GM12878 (cell line): ENCODE measurements at regions not wholly inside any gene's neighbourhood (a gene's known extent, or its start where the extent isn't known, plus 50 kb on each side); places are given as distances from the start of the nearest gene placed in this dataset.

Experiments
- ATAC-seq: fragments of 200-7000 bp; cut with Tn5 transposase; 3 replicates; pipeline ENCODE4 v1.9.1; 2020; ENCODE audit warnings: mild to moderate bottlenecking, moderate library complexity
- BruUV-seq: library from RNA; stranded (reverse); fragments of 400-500 nt; replicated peaks from 2 replicates; lab custom pipeline; 2021; lab: Mats Ljungman, UMichigan
- CTCF ChIA-PET: fragments of 300-600 bp; sonication (Branson Sonifier 250); formaldehyde crosslinking; extraction: SDS; loops from one replicate; lab custom pipeline; 2021; ENCODE audit warnings: inconsistent platforms; lab: Yijun Ruan, JAX
- POLR2A ChIA-PET: fragments of 350-600 bp; formaldehyde crosslinking; extraction: SDS; loops from one replicate; lab custom pipeline; 2021; ENCODE audit warnings: inconsistent platforms; lab: Charles Lee
- RAD21 ChIA-PET: fragments of 300-600 bp; sonication (Branson Sonifier 250); formaldehyde crosslinking; loops from one replicate; lab custom pipeline; 2023; ENCODE audit warnings: antibody characterized with exemption; ENCODE audit not compliant: unreplicated experiment; lab: Charles Lee
- SMC1A ChIA-PET: fragments of 300-600 bp; sonication (Branson Sonifier 250); formaldehyde crosslinking; loops from one replicate; lab custom pipeline; 2023; ENCODE audit not compliant: unreplicated experiment, uncharacterized antibody; lab: Charles Lee
- DNase-seq: peaks from one replicate; pipeline ENCODE4 v3.0.0-alpha.2; 2011; ENCODE audit warnings: low read depth, low spot score
- FAIRE-seq: peaks from 3 replicates; lab custom pipeline; 2011; peaks lifted over from hg19 to GRCh38; lab: Jason Lieb, UNC
- H2AFZ ChIP-seq: 2 replicates; pipeline ENCODE4 v1.6.0; 2011; ENCODE audit warnings: low read depth, low read length, control low read depth; ENCODE audit not compliant: control insufficient read depth
- H3K27ac ChIP-seq: 2 replicates; pipeline ENCODE4 v1.5.1; 2011; ENCODE audit warnings: control low read depth; ENCODE audit not compliant: control insufficient read depth, insufficient read depth
- H3K27me3 ChIP-seq, 2 experiments: replicated peaks in 1 of 2; 2 replicates each; pipeline versions ENCODE4 v1.6.0 to v1.6.1; 2011; ENCODE audit warnings: low read length in 1 of 2; ENCODE audit not compliant: control insufficient read depth in 2 of 2, insufficient read depth in 2 of 2
- H3K36me3 ChIP-seq, 2 experiments: 2 replicates each; pipeline ENCODE4 v1.5.1; 2011; ENCODE audit warnings: low read length in 1 of 2; ENCODE audit not compliant: control insufficient read depth in 2 of 2, insufficient read depth in 2 of 2
- H3K4me1 ChIP-seq: 2 replicates; pipeline ENCODE4 v1.6.1; 2011; ENCODE audit warnings: mild to moderate bottlenecking, low read length, moderate library complexity, mixed read lengths; ENCODE audit not compliant: control insufficient read depth, insufficient read depth
- H3K4me2 ChIP-seq: 2 replicates; pipeline ENCODE4 v1.6.0; 2011; ENCODE audit warnings: control low read depth; ENCODE audit not compliant: control insufficient read depth, insufficient read depth
- H3K4me3 ChIP-seq: fragments of 200-600 bp; sonication (generic); 2 replicates; pipeline ENCODE4 v1.5.1; 2016
- H3K79me2 ChIP-seq: 2 replicates; pipeline ENCODE4 v1.6.0; 2011; ENCODE audit warnings: low read length; ENCODE audit not compliant: control insufficient read depth, insufficient read depth
- H3K9ac ChIP-seq: 2 replicates; pipeline ENCODE4 v1.8.0; 2011; ENCODE audit warnings: low read length, control low read depth, mixed read lengths; ENCODE audit not compliant: control insufficient read depth, insufficient read depth
- H3K9me3 ChIP-seq: replicated peaks from 3 replicates; pipeline ENCODE4 v1.5.1; 2011; ENCODE audit warnings: mild to moderate bottlenecking, low read length; ENCODE audit not compliant: control insufficient read depth, insufficient read depth
- H4K20me1 ChIP-seq: 2 replicates; pipeline ENCODE4 v1.6.0; 2011; ENCODE audit not compliant: control insufficient read depth, insufficient read depth
- ATF7 ChIP-seq: fragments of 450-650 bp; IDR thresholded peaks from 2 replicates; pipeline ENCODE4 v1.6.1; 2016; ENCODE audit warnings: low read depth, mild to moderate bottlenecking
- CEBPZ ChIP-seq: fragments of 150-350 bp; IDR thresholded peaks from 2 replicates; pipeline ENCODE4 v1.6.1; 2016; ENCODE audit warnings: low read depth, low read length
- FOXK2 ChIP-seq: fragments of 450-650 bp; IDR thresholded peaks from 2 replicates; pipeline ENCODE4 v1.6.1; 2017; ENCODE audit warnings: mild to moderate bottlenecking, moderate library complexity
- HDAC6 ChIP-seq: fragments of 200-600 bp; sonication (generic); IDR thresholded peaks from one replicate; pipeline ENCODE4 v1.8.0; 2017; ENCODE audit warnings: antibody characterized with exemption; ENCODE audit not compliant: unreplicated experiment
- JUNB ChIP-seq: IDR thresholded peaks from 2 replicates; pipeline ENCODE4 v1.6.1; 2016; ENCODE audit warnings: antibody characterized with exemption, mild to moderate bottlenecking
- SMAD1 ChIP-seq: fragments of 450-650 bp; IDR thresholded peaks from 2 replicates; pipeline ENCODE4 v1.6.1; 2018; ENCODE audit warnings: mild to moderate bottlenecking, low read depth; ENCODE audit not compliant: partially characterized antibody
- SMAD5 ChIP-seq: IDR thresholded peaks from 2 replicates; pipeline ENCODE4 v1.6.1; 2016; ENCODE audit warnings: antibody characterized with exemption, low read depth
- SRF ChIP-seq, 2 experiments: IDR thresholded peaks; 2 replicates each; pipeline ENCODE4 v1.6.1; 2011; ENCODE audit warnings: low read depth in 2 of 2, low read length in 2 of 2, mild to moderate bottlenecking in 1 of 2, moderate library complexity in 1 of 2
- YY1 ChIP-seq: IDR thresholded peaks from 2 replicates; pipeline ENCODE4 v1.6.1; 2011; ENCODE audit warnings: low read depth, mild to moderate bottlenecking, low read length
- ZBED1 ChIP-seq: IDR thresholded peaks from 2 replicates; pipeline ENCODE4 v1.6.1; 2016; ENCODE audit warnings: borderline replicate concordance
- ZNF24 ChIP-seq: fragments of 450-650 bp; IDR thresholded peaks from 2 replicates; pipeline ENCODE4 v1.6.1; 2017; ENCODE audit warnings: antibody characterized with exemption, mild to moderate bottlenecking
- ZNF384 ChIP-seq: IDR thresholded peaks from 2 replicates; pipeline ENCODE4 v1.6.1; 2012; ENCODE audit warnings: low read depth, mild to moderate bottlenecking, low read length, improper control_type of control experiment, borderline replicate concordance
- whole genome bisulfite sequencing: methylation state at CpG from one replicate; pipeline ENCODE4 v1.1.6; 2016; ENCODE audit warnings: low lambda C conversion rate; ENCODE audit not compliant: insufficient replicate concordance, insufficient coverage; ENCODE audit errors: missing lambda C conversion rate; 5-methylcytosine and 5-hydroxymethylcytosine counted together
- in situ Hi-C: fragments of 300-500 bp; cut with MboI; formaldehyde crosslinking; loops from 9 replicates; pipeline ENCODE4 v1.14.3; 2018; ENCODE audit warnings: mixed read lengths
- intact Hi-C: fragments of 100-400 bp; cut with micrococcal nuclease; formaldehyde crosslinking; loops from one replicate; pipeline ENCODE4 v1.14.2; 2022; ENCODE audit not compliant: unreplicated experiment
- TF ChIP-seq, protein P1 (sequence below): IDR thresholded peaks from 2 replicates; pipeline ENCODE4 v1.6.1; 2011; ENCODE audit warnings: mild to moderate bottlenecking, low read depth, low read length, moderate library complexity; ENCODE audit not compliant: insufficient replicate concordance
- TF ChIP-seq, protein P2 (sequence below): IDR thresholded peaks from 2 replicates; pipeline ENCODE4 v1.6.1; 2012; ENCODE audit warnings: mild to moderate bottlenecking, low read depth, low read length

- TF ChIP-seq, protein P1, sequence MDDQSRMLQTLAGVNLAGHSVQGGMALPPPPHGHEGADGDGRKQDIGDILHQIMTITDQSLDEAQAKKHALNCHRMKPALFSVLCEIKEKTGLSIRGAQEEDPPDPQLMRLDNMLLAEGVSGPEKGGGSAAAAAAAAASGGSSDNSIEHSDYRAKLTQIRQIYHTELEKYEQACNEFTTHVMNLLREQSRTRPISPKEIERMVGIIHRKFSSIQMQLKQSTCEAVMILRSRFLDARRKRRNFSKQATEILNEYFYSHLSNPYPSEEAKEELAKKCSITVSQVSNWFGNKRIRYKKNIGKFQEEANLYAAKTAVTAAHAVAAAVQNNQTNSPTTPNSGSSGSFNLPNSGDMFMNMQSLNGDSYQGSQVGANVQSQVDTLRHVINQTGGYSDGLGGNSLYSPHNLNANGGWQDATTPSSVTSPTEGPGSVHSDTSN: no peak
- no peak for TF ChIP-seq SMAD1
- no peak for TF ChIP-seq CEBPZ
- TF ChIP-seq FOXK2: no peak
These were observed 154.7 kb upstream of the TSC22D1 start (continued) for GRCh38 chr13:44730851-44731250.

DNA sequence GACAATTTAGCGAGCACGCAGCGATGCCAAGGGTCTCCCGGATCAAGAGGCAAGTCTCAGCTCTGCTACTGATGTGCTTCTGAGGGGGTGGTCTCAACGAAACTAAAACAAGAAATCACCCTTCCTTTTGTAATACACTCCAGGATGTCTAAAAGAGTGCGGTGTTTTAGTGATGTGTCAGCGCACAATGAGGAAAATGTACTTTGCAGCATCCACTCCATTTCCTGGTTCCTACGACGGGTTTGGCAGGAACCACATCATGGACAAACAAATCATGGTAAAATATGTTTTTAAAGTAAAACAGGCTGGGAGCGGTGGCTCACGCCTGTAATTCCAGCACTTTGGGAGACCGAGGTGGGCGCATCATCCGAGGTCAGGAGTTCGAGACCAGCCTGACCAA lies 154.0 kb upstream of the TSC22D1 start:
- Histone ChIP-seq H3K9me3 (no peaks in the 10 kb centered on the region), H3K27ac (no peak overlapping the region), H3K36me3 (no peaks in the 10 kb centered on the region), H4K20me1 (no peaks in the 10 kb centered on the region), H2AFZ (no peak overlapping the region), H3K79me2 (no peaks in the 10 kb centered on the region), H3K4me1 (no peaks in the 10 kb centered on the region), H3K4me2 (no peak overlapping the region), H3K27me3 (no peaks in the 10 kb centered on the region), H3K9ac (no peak overlapping the region), H3K4me3 (no peak overlapping the region)
- ChIA-PET SMC1A (interaction anchor here (1.5 kb wide), 1 partner anchor 137 kb away, joined by 3 read pairs; no protein-coding TSS in a partner anchor), POLR2A (no interaction called here), RAD21 (no interaction called here), CTCF (no interaction called here)
- no peak for FAIRE-seq
- DNase-seq: no peak
- no peak for ATAC-seq
- BruUV-seq: no TSS peak
- in situ Hi-C loops (no loop called here), intact Hi-C loops (no loop called here)
- WGBS: 55% methylated on average over 15 of the region's 15 CpGs
- TF ChIP-seq ZBED1 (no peak), ATF7 (no peak), ZNF384 (no peak), SMAD5 (no peak), ZNF24 (no peak), JUNB (no peak), FOXK2 (no peak), HDAC6 (no peak), SRF (IDR thresholded peaks at IDR 0.05; ENCODE audit: low read depth in 2 of 2, low read length in 2 of 2) (no peak), YY1 (no peak)
- TF ChIP-seq, protein P2, sequence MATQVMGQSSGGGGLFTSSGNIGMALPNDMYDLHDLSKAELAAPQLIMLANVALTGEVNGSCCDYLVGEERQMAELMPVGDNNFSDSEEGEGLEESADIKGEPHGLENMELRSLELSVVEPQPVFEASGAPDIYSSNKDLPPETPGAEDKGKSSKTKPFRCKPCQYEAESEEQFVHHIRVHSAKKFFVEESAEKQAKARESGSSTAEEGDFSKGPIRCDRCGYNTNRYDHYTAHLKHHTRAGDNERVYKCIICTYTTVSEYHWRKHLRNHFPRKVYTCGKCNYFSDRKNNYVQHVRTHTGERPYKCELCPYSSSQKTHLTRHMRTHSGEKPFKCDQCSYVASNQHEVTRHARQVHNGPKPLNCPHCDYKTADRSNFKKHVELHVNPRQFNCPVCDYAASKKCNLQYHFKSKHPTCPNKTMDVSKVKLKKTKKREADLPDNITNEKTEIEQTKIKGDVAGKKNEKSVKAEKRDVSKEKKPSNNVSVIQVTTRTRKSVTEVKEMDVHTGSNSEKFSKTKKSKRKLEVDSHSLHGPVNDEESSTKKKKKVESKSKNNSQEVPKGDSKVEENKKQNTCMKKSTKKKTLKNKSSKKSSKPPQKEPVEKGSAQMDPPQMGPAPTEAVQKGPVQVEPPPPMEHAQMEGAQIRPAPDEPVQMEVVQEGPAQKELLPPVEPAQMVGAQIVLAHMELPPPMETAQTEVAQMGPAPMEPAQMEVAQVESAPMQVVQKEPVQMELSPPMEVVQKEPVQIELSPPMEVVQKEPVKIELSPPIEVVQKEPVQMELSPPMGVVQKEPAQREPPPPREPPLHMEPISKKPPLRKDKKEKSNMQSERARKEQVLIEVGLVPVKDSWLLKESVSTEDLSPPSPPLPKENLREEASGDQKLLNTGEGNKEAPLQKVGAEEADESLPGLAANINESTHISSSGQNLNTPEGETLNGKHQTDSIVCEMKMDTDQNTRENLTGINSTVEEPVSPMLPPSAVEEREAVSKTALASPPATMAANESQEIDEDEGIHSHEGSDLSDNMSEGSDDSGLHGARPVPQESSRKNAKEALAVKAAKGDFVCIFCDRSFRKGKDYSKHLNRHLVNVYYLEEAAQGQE: no peak
